ENCODE measurements at regions not wholly inside any gene's neighbourhood (a gene's known extent, or its start where the extent isn't known, plus 50 kb on each side); places are given as distances from the start of the nearest gene placed in this dataset.

DNA sequence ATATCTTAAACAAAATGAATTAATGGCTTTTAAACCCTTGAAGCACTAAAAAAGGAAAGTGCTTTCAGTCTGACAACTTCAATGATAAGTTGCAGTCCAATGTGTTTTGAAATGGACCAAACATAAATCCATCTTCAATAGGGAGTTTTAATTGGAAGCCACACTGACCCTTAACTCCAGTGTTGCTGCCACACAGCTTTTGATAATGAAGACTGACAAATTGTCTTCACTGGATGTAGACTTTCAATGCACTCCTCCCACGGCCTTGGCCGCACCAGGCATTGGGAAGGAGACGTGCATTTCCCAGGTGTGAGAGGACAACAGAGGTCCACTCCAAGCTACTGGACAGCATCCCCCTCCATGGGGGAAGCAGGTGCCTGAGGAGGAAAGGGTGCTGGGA is 159.0 kb upstream of the NRP1 start:
- TF ChIP-seq, protein P1, sequence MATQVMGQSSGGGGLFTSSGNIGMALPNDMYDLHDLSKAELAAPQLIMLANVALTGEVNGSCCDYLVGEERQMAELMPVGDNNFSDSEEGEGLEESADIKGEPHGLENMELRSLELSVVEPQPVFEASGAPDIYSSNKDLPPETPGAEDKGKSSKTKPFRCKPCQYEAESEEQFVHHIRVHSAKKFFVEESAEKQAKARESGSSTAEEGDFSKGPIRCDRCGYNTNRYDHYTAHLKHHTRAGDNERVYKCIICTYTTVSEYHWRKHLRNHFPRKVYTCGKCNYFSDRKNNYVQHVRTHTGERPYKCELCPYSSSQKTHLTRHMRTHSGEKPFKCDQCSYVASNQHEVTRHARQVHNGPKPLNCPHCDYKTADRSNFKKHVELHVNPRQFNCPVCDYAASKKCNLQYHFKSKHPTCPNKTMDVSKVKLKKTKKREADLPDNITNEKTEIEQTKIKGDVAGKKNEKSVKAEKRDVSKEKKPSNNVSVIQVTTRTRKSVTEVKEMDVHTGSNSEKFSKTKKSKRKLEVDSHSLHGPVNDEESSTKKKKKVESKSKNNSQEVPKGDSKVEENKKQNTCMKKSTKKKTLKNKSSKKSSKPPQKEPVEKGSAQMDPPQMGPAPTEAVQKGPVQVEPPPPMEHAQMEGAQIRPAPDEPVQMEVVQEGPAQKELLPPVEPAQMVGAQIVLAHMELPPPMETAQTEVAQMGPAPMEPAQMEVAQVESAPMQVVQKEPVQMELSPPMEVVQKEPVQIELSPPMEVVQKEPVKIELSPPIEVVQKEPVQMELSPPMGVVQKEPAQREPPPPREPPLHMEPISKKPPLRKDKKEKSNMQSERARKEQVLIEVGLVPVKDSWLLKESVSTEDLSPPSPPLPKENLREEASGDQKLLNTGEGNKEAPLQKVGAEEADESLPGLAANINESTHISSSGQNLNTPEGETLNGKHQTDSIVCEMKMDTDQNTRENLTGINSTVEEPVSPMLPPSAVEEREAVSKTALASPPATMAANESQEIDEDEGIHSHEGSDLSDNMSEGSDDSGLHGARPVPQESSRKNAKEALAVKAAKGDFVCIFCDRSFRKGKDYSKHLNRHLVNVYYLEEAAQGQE (IDR thresholded peaks at IDR 0.05; ENCODE audit: insufficient read depth in 1 of 2, low read depth in 2 of 2, low read length in 2 of 2) = no peak
- TF ChIP-seq POLR2AphosphoS5 (IDR thresholded peaks at IDR 0.05; ENCODE audit: low read depth, low read length) = no peak
- TF ChIP-seq TAF1 (IDR thresholded peaks at IDR 0.05; ENCODE audit: borderline replicate concordance, insufficient read depth, low read length) = no peak
- TF ChIP-seq SIN3A (IDR thresholded peaks at IDR 0.05; ENCODE audit: borderline replicate concordance, insufficient read depth, low read length) = no peak
- TF ChIP-seq FOXP2 (optimal IDR thresholded peaks at IDR 0.05; ENCODE audit: borderline replicate concordance, extremely low read depth, extremely low read length, insufficient read depth) = no peak

All from PFSK-1 (cell line).